Non-pigmented ciliary epithelial cell (primary cell): ENCODE measurements at regions not wholly inside any gene's neighbourhood (a gene's known extent, or its start where the extent isn't known, plus 50 kb on each side); places are given as distances from the start of the nearest gene placed in this dataset.

Experiments used
- DNase-seq: peaks from one replicate; pipeline ENCODE4 v3.0.0-alpha.2; 2010; ENCODE audit warnings: low read depth

DNA sequence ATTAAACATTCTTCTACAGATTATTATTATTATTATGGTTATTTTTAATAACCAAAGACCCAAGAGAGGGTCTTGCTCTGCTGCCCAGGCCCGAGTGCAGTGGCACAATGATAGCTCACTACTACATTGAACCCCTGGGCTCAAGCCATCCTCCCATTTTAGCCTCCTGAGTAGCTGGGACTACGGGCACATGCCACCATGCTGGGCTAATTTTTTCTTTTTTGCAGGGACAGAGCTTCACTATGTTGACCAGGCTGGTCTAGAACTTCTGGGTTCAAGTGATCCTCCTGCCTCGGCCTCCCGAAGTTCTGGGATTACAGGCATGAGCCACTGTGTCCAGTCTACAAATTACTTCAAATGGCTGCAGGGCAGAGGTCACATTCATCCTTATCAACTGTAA lies 179.8 kb downstream of the KCNRG start:
- no peak for DNase-seq

DNA sequence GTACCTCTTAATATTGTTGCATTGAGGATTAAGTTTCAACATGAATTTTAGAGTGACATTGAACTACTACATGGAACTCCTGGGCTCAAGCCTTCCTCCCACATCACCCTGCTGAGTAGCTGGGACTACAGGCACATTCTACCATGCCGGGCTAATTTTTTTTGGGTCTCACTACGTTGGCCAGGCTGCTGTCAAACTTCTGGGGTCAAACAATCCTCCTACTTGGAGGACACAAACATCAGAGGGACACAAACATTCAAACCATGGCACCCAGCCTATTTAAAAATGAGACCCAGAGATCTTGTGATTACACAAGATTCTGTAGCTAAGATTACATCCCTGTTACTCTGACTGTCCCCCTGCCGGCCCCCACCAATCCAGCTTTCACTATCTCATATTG lies 180.9 kb downstream of the KCNRG start:
- no peak for DNase-seq

DNA sequence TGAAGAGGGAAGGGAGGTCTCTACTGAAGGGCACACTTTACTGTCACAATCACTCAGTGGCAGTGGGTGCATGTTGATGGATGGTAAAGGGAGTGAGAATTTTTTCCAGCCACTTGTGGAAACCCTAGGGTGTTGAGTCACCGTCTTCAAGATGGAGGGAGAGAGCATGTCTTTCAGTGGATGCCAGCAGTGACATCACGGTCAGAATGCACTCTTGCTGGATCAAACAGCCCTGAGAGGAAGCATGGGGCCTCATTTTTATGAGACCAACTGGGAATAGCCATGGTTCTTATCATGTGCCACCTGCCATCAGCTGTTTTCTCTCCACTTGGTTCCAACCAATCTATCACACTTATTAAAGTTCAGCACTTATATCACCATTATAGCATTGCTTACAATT lies 182.5 kb downstream of the KCNRG start:
- no peak for DNase-seq

DNA sequence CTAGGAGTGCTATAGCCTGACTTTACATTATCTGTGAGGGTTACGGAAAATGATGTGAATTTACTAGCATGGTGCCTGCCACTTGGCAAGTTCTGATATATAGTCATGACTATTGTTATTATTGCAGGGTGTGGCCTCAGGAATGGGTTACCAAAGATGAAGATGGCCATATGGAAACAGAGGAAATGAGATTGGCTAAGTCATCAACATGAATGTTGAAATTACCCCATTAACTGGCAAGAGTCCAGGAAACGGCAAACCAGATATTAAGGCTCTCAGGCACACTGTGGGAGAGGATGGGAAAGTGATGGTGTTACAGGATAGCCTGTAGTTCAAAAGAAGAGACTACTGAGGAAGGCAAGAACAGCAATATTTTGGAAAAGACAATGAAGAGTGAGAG lies 183.3 kb downstream of the KCNRG start:
- no peak for DNase-seq

DNA sequence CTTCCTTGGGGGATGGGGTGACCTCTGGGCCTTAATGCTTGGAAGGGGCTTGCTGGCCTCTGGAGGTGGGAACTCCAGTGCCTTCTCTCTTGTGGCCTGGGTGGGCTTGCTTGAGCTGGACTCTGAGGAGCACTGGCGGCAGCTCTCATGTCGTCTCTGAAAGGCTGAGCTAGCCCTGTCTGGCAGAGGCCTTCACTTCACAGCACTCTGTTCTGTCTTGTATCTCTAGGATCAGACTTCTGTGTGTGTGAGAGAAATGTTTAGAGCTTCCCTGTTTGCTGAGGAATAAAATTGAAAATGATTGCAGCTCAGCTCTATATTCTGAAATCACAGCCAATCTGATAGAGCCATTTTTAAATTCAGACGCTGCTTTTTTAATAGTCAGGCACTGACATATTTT lies 185.3 kb downstream of the KCNRG start:
- DNase-seq: no peak

DNA sequence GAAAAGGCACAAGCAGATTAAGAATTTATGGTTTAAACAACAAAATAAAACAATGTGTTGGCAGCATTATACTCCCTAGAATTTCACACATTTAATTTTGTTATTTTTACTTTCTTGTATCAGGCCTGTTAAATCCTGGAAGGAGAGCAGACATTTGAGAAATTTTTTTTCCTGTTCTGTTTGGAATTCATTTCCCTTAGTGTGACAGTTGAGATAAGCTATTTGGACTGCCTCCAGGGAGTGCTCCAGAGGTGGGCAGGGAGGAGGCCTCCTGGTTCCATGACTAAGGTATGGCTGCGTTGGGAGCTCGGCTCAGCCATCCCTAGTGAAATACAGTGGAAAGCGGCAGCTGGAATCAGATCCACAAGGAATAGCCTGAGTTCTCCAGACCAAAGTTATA lies 185.7 kb downstream of the KCNRG start:
- no peak for DNase-seq

DNA sequence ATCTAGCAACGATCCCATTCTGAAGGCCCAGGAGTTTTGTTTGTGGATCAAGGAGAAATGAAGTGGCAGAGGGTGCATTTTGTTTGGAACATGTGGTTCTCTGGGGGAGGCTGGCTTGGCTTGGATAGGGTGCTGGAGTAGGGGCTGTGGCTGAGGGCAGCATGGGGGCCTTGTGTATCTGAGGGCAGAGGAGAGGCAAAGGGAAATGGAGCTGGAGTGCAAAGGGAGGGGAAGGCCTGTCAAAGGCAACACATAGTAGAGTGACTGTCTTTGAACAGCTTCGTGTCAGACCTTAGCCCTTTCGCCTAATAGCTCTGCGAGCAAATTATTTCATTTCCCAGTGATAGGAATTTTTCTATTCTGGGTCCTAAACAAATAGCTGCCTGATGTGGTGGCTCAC lies 187.2 kb downstream of the KCNRG start:
- no peak for DNase-seq

DNA sequence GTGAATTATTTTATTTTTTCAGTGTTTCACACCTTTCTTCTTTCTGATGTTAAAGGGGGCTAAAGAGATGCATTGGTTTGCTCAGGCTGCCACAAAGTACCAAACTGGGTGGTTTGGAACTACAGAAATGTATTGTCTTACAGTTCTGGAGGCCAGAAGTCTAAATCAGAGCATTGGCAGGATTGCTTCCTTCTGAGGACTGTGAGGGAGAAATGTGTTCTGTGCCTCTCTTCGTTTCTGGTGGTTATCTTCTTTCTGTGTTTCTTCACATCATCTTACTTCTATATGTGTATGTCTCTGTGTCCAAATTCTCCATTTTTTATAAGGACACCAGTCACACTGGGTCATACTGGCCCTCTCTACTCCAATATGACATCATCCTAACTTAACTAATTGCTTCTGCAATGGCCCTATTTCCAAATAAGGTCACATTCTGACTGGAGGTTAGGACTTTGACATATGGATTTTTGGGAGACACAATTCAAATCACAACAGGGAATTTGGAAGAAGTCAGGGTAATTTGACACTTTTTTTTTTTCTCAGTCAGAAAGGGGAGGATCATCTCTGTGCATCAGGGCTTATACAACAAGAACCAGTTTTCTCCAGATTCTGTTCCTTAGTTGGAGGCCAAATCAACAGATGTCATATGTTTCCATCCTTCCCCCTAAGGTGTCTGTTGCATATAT lies 188.2 kb downstream of the KCNRG start:
- DNase-seq: no peak

DNA sequence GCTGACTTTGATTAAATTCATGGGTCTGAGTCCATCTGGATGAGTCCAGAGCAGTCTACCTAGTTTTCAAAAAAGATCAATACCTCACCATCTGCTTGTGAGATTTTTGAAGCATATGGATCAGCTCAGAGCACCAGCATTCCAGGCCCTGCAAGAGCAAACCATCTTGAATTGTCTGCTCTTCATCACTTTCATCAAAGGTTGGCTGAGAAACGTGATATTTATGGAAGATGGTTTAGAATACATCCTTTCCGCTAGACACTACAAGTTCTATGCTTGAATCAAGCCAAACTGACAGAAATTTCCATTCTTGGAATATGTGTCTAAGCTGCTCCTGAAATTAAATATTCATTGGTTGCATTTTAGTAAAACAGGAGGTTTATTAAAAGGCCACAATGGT lies 190.3 kb downstream of the KCNRG start:
- no peak for DNase-seq

DNA sequence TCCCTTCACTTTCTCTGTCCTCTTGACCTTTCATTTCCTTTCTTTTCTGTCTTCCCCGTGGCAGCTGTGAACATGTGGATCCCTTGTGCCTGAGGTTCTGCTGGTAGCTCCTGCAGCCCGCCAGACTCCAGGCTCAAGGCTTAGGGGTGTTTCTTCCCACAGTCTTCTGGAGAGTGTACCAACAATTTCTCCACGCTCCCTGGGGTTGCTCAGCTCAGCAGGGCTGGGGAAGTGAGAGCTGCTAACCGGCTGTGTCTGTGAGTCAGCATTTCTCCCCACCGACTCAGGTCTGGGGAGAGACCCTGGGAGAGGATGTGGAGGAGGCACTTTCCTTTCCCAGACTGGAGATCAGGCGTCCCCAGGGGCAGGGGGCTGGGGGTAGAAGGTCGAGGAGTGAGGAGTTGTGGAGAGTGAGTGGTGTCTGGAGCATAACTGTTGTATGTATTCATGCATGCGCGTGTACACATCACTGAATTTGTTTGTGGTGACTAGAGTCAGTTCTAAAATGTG lies 193.6 kb downstream of the KCNRG start:
- peak; percentile 75 for DNase-seq

DNA sequence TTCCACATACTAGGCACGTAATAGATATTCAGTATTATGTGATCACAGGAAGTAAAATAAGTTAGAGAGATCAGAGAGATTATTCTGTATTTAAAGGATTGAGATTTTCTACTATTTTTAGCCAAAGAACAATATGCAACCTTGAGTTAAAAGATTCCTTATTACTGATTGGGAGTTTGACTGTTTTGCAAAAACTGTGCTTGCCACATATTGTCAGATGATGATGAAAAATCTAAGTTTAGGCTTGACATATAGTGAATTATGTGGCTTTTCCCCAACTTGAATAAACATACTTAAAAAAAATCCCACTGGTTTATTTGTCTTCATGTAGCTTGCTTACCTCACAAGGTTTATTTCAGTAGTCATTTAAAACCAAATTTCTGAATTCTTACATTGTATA lies 194.4 kb downstream of the KCNRG start:
- no peak for DNase-seq

DNA sequence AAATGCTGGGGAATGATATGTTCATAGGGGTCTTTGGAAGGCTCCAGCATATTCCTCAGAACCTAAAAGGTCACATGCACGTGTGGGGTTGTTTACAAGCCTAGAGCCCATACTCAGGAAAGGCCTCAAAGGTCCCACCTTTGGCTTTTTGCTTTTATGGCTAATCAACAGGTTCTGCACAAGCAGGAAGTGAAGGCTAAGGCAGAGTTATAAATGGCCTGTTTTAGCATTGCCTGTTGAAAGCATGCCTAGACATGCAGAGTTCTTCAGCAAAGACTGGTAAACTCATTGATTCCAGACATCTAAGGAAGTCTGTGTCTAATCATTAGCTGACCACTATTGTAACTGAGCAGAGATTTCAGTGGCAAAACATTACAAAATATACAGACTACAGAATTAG lies 198.3 kb downstream of the KCNRG start:
- DNase-seq: no peak

DNA sequence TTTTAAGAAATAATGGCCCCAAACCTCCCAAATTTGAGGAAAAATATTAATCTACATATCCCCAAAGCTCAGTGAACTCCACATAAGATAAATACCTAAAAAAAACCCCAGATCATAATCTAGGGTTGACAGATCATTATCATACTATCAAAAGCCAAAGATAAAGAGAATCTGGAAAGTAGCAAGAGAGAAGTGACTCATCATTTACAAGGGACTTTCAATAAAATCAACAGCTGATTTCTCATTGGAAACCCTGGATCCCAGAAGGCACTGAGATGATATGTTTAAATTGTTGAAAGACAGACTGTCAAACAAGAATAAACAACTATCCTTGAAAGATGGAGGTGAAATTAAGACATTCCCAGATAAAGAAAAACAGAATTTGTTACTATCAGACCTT lies 199.3 kb downstream of the KCNRG start:
- DNase-seq: no peak

DNA sequence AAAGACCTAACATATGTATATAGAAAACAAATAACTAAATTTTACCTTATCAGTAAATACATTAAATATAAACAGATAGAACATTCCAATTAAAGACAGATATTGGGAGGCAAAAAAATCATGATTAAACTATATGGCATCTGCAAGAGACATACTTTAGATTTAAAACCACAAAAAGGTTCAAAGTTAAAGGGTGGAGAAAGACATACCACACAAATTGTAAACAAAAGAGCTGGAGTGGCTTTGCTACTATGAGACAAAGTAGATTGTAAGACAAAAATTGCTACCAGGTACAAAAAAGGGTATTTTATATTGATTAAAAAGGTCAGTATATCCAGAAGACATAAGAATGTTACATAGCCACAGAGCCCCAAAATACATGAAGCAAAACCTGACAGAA lies 200.2 kb downstream of the KCNRG start:
- no peak for DNase-seq

DNA sequence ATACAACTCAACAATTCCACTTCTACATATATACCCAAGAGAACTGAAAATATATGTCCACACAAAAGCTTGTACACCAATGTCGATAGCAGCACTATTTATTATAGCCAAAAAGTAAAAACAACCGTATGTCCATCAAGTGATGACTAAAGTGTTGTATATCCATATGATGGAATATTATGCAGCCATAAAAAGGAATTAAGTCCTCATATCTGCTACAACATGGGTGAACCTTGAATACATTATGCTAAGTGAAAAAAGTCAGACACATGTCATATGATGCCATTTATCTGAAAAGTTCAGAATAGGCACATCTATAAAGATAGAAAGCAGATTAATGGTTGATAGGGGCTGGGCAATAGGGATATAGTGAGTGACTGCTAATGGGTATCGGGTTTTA lies 204.5 kb downstream of the KCNRG start:
- DNase-seq: no peak

DNA sequence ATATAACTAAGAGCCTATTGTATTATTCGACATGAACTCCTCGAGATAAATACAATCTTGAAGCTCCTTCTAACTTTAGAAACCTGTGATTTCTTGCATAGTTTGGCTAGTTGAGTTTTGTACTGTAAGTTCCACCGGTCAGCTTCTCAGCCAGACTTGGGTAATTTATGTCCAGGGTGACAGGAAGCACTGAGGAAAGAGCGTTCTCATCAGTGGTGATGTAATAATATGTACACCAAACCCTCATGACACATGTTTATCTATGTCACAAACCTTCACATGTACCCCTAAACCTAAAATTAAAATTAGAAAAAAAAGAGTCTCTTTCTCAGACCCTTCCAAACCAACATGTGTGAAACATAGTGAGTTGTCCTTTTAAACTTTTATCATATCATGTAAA lies 205.7 kb downstream of the KCNRG start:
- no peak for DNase-seq

DNA sequence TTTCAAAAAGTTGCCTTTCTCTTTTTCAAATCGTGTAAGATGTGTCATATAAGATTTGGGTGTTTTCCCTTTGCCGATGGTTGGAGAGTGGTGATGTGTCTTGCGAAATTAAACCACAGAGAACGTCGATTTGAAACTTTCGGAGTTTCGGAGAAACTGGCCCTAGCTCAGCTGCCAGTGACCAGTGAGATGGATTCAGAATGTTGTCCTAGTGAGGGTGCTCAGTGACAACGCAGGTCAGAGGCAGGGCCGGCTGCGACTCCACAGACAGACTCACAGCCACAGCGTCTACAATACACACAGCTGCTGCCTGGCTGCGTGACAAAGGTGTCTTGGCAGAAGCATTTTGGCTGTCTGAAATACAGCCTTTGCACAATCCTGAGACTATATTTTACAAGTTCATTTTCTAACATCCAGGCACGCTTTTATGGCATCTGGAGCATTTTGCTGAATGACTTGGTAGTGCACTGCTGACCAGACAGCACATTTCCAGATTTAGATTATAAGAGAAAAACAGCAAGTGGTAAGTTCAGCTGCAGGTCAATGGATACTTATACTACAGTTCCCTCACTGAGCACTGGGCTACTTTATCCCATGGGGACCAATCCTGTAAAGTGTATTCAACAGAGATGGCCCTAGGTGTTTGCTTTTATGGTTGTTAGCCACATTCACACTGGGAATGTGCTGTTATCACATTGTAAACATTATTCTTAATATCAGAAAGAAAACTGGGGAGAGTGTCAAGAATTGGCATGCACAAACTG lies 207.5 kb downstream of the KCNRG start:
- no peak for DNase-seq

DNA sequence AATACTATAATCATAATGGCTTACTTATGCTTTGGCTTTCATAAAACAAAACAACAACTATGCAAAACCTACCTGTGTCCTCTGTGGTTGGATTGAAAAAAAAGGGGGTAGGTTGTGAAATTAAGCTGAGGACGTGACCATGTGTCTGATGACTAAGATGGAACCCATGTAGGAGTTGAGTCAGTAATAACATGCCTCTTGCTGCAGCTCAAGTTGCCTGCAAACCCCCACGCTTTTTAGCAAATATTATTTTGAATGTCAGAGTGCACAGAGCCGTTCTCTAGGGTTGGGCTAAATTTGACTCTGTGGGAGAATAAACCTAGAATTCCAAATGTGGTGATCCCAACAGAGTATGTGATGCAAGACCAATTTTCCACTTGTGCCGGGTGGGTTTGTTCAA lies 209.3 kb downstream of the KCNRG start:
- DNase-seq: no peak

DNA sequence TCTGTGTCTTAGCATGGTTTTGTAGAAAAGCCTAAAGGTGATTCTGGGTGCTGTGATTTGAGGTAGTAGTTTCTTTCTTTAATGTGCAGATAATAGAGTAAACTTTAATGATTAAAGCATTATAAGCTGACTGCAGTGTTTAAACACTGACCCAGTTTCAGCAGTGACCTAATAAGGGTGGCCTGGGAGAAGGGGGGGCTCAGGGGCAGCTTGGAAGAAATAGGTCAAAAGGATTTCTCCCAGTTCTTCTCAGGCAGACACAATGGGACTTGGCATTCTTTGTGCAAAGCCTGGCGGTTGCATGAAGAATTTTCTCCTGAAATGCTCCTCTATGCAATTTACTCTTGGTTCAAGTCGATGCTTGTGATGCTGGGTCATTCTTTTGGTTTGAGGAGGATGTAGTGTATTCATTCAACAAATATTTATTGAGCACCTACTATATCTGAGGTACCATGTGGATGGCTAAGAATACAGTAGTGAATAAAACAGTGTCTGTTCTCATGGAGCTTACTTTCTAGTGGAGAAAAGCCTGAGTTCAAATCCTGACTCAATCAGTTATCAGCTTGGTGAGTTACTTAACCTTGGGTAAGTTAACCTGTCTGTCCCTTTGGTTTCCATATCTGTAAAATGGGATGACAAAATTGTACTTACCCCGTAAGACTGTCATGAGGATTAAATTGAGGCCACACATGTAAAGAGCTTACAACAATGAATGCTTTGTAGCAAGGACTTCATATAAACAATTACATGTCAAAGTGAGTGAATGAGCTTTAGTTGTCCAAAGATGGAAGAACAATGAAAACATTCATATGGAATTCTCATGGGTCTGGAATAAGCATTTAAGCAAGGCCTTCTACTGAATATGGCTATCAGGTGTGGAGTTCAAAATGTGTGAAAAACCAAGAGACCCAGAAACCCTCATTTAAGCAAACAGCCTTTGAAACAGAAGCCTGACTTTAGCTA lies 210.2 kb downstream of the KCNRG start:
- no peak for DNase-seq

DNA sequence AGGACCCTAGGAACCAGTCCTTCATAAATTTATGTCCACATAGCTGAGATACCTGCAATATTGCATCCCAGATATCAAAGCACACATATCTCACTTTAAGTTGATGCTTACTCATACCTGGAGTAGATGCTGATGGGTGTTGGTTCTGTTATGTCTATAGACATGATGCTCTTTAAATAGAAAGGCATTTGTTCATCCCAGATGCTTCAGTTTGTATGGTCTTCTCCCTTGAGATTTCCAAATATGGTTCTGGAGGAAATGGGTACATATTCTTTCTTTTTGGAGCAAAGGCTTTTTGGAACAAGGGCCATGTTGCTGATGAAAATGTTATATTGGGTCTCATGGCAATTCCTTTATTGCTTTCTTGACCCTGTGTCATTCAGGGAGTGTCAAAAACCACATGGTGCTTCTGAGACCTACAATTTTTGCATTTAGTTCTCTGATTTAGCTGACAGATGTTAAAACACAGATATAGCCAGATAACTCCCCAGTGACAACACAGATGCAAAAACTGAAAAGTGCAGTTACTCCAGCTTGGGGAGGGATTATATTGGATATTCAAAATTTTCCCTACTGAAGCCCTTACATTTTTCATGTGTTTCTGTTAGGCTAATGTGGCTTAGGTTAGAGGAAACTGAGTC lies 211.4 kb downstream of the KCNRG start:
- no peak for DNase-seq

DNA sequence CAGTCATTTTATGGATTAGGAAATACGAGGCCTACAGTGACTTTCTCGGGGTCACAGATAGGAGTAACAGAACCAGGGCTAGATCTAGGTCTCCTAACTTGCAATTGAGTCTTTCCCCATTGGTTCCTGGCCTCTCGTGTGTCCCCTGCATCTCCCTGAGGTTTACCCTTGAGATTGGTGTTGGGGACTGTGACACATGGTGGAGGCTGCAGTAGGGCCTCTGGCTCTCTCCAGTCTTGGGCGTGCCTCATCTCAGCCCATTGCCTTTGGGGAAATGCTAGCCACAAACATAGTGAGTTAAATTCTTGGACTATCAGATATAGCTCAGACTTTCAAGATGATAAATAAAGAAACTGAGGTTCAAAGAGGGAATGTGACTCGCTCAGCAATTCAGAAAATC lies 212.1 kb downstream of the KCNRG start:
- DNase-seq: no peak

DNA sequence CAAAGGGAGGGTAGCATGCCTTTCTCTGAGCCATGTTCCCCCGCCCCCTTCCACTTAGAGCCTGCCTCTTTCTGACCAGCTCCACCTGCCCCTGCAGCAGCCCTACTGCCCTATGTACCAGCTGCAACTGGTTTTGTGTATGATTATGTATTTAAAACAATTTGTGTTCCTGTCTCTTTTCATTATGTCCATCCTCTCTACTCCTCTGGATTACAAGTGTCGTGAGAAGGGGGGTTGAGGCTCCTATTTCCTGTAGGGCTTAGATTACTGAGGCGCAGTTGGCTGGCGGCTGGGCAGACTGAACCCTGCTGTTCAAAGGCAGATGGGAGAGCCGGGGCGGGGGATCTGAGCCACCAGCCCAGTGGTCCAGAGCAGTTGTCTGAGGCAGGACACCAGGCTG lies 213.3 kb downstream of the KCNRG start:
- DNase-seq: no peak
